ENCODE measurements at regions not wholly inside any gene's neighbourhood (a gene's known extent, or its start where the extent isn't known, plus 50 kb on each side); places are given as distances from the start of the nearest gene placed in this dataset.

- DNase-seq (ENCODE audit: low read depth in 2 of 2) = no peak
These were observed 881.1 kb downstream of the EPHA7 start for GRCh38 chr6:92538275-92538674.

DNA sequence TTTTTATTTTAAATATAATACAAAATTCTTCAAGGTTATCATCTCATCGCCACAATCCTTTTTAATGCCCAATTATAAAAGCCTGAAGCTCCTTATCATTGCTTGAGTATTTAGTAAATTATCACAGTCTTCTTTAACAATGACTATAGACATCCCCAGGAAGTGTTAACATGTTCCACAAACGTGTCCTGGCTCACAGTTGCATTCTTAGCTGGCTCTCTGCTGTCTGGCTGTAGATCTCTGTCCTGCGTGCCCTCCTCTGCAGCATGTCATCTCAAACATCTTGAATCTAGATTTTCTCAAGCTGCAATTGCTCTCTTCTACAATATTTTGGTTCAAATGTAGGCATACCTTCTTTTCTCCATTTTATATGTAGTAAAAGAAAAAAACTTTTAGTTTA lies 885.2 kb downstream of the EPHA7 start:
- no peak for DNase-seq (ENCODE audit: low read depth in 2 of 2)

GRCh38 chr6:92522589-92522988 lies 896.8 kb downstream of the EPHA7 start:
- DNase-seq (ENCODE audit: low read depth in 2 of 2) = no peak

GRCh38 chr6:92521553-92521952 lies 897.8 kb downstream of the EPHA7 start:
- DNase-seq (ENCODE audit: low read depth in 2 of 2) = no peak

GRCh38 chr6:92510137-92510536 lies 909.2 kb downstream of the EPHA7 start:
- DNase-seq (ENCODE audit: low read depth in 2 of 2) = no peak

DNA sequence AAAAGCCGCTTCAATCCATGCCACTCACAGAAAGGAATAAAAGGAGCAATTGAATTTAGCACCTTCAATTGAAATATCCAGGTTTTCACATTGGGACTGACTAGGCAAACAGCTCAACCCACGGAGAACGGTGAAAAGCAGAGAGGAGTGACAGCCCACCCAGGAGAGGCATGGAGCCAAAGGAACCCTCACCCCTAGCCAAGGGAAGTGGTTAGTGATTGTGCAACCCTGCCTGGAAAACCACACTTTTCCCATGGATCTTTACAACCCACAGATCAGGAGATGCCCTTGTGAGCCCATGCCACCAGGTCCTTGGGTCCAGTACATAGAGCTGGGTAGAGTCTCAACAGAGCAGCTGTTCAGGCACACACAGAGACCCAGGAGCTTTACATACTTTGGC lies 911.8 kb downstream of the EPHA7 start:
- no peak for DNase-seq (ENCODE audit: low read depth in 2 of 2)

- no peak for DNase-seq (ENCODE audit: low read depth in 2 of 2)
These were observed 914.9 kb downstream of the EPHA7 start for GRCh38 chr6:92504509-92504908.

DNA sequence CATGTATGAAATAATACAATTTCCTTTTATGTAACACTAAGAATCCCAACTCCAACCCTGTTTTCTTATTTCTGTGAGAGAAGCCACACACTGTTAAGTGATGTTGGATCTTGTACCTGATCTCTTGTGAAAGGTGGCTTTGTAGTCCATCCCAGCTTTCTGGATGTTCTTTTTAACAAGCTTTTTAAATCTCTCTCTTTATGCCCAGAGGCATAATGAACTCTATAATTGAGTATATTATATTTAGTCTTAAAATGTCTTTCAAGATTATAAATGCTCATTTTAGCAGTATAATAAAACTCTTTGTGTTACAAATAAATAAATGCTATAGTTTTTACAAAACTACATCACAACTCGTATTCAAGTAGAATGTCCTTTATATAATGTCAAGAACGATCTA lies 922.1 kb downstream of the EPHA7 start:
- no peak for DNase-seq (ENCODE audit: low read depth in 2 of 2)

DNA sequence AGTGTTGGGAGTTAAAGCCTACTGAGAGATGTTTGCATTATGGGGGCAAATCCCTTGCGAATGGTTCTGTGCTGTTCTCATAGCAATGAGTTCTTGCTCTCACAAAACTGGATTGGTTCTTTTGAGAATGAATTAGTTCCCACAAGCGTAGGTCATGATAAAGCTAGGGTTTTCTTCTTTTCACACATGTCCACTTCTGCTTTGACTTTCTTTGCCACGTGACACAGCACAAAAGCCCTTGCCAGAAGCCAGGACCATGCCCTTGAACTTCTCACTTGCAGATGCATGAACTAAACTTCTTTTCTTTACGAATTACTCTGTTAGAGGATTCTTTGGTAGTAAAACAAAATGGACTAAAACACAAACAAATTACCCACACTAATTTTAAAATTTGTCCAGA lies 922.8 kb downstream of the EPHA7 start:
- no peak for DNase-seq (ENCODE audit: low read depth in 2 of 2)

GRCh38 chr6:92495242-92495641 lies 924.1 kb downstream of the EPHA7 start:
- DNase-seq (ENCODE audit: low read depth in 2 of 2) = peak; percentile 57 to 65

GRCh38 chr6:92485487-92485886 lies 933.9 kb downstream of the EPHA7 start:
- no peak for DNase-seq (ENCODE audit: low read depth in 2 of 2)

GRCh38 chr6:92479831-92480230 lies 939.5 kb downstream of the EPHA7 start:
- DNase-seq (ENCODE audit: low read depth in 2 of 2) = peak; percentile 10 to 11

DNA sequence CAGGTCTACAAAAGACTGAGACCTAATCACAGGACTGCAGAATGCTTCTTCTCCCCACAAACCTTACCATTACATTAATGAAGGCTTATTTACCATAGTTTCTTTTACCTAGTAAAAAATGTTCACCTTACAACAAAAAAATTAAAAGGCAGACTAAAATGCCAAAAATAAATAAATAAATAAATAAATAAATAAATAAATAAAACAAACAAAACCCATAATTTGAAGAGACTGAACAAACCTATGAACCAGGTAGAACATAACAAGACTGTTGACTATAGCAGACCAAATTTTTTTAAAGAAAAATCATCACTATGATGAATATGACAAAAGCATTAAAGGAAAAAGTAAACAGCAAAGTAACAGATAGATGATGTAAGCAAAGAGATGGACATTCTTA lies 946.3 kb downstream of the EPHA7 start:
- no peak for DNase-seq (ENCODE audit: low read depth in 2 of 2)

- no peak for DNase-seq (ENCODE audit: low read depth in 2 of 2)
These were observed 950.1 kb downstream of the EPHA7 start for GRCh38 chr6:92469186-92469828.

DNA sequence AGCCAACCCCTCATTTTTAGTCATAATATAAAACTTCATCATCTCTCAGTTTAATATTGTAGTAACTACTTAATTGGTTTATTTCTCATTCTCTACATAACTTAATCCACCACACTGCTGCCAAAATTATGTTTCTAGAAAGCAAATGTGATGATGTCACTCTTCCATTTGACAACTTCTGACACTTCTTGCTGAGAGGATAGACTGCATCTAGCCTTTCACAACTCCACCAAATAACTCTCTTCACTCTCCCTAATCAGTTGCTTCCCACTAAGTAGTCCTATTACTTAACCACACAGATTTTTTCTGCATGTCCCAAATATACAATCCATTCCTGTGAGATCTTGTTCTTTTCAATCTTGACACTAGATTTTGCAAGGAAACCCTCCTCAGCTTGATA lies 951.3 kb downstream of the EPHA7 start:
- no peak for DNase-seq (ENCODE audit: low read depth in 2 of 2)

DNA sequence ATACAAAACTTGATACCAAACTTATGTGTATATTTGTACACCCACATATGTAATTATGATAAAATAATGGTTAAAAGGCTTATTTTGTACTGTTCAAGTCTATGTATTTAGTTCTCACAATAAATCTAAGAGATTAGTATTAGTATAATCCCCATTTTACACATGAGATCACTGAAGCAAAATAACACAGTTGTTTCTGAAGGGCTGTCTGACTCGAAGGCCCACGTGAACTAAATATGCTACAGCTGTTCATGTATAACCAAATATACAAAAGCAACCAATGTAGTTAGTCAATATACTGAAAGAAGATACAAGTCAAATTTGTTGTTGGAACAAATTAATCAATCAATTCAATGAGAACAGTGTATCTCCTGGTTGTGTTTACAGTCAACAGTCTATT lies 959.2 kb downstream of the EPHA7 start:
- no peak for DNase-seq (ENCODE audit: low read depth in 2 of 2)

DNA sequence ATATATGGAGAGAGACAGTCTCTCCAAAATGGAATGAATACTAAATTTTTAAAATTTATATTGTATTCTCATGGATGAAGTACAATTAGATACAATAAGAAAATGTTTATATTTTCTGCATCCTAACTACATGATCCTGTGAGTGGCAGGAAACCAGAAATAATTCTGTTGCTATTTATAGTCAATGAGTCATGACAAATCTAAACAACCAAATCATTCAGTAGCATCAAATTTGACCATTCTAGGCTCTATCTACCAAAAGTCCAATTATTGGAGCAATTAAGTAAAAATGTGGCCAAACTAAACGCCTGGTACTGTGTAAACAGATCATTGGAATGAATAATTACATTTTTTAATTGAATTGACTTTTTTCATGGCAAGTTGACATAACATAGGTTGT lies 959.8 kb downstream of the EPHA7 start:
- DNase-seq (ENCODE audit: low read depth in 2 of 2) = no peak

- no peak for DNase-seq (ENCODE audit: low read depth in 2 of 2)
These were observed 973.3 kb downstream of the EPHA7 start for GRCh38 chr6:92446052-92446451.

GRCh38 chr6:92433911-92434310 lies 985.4 kb downstream of the EPHA7 start:
- no peak for DNase-seq (ENCODE audit: low read depth in 2 of 2)

GRCh38 chr6:92431502-92431901 lies 987.9 kb downstream of the EPHA7 start:
- no peak for DNase-seq (ENCODE audit: low read depth in 2 of 2)

GRCh38 chr6:92428448-92428847 lies 990.9 kb downstream of the EPHA7 start:
- no peak for DNase-seq (ENCODE audit: low read depth in 2 of 2)

- DNase-seq (ENCODE audit: low read depth in 2 of 2) = no peak
These were observed 991.9 kb downstream of the EPHA7 start for GRCh38 chr6:92427453-92427852.

DNA sequence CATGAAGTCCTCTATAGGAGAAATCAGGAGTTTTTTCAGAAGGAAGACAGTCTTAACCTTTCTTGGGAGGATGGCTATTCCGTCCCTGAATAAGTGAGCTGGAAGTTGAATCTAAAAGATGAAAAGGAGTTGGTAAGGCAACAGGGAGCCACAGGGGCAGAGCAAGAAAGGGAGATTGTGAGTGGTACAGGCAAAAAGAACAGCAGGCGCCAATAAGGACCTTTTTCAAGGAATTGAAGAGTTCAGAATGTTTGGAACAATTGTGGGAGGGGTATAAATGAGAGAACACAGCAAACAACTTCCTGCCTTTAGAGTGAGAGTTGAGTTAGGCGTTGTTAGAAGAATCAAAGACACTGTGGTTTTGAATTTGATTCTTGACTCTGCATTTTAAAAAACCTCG lies 1003.7 kb downstream of the EPHA7 start:
- no peak for DNase-seq (ENCODE audit: low read depth in 2 of 2)

GRCh38 chr6:92408350-92408749 lies 1011.0 kb downstream of the EPHA7 start:
- no peak for DNase-seq (ENCODE audit: low read depth in 2 of 2)
